OCI-LY1 (cell line): ENCODE measurements at regions not wholly inside any gene's neighbourhood (a gene's known extent, or its start where the extent isn't known, plus 50 kb on each side); places are given as distances from the start of the nearest gene placed in this dataset.
"Not testable (repeated sequence)": the region's sequence is repeated elsewhere in the genome, so short reads cannot be mapped to it uniquely, and the experiment has no call there.

Experiments used
- H2AFZ ChIP-seq: fragments of 200-600 bp; sonication (generic), shearing (Covaris generic); 2 replicates; pipeline ENCODE4 v1.6.0; 2014; ENCODE audit warnings: antibody characterized with exemption, mild to moderate bottlenecking, low read length
- H3F3A ChIP-seq: fragments of 200-600 bp; sonication (generic), shearing (Covaris generic); 2 replicates; pipeline ENCODE4 v1.6.0; 2014; ENCODE audit warnings: mild to moderate bottlenecking, antibody characterized with exemption, low read length, moderate library complexity; ENCODE audit not compliant: insufficient read depth
- H3K27ac ChIP-seq: fragments of 200-600 bp; sonication (generic); 2 replicates; pipeline ENCODE4 v1.5.1; 2014; ENCODE audit warnings: low read length, mixed run types, mild to moderate bottlenecking, low read depth; ENCODE audit not compliant: poor library complexity, severe bottlenecking
- H3K27me3 ChIP-seq: fragments of 200-600 bp; sonication (generic); 2 replicates; pipeline ENCODE4 v1.6.0; 2014; ENCODE audit warnings: antibody characterized with exemption, mild to moderate bottlenecking, low read length, moderate library complexity; ENCODE audit not compliant: insufficient read depth
- H3K36me3 ChIP-seq: fragments of 200-600 bp; sonication (generic); 2 replicates; pipeline ENCODE4 v1.6.1; 2014; ENCODE audit warnings: mild to moderate bottlenecking, antibody characterized with exemption, low read length, moderate library complexity, mixed read lengths; ENCODE audit not compliant: insufficient read depth
- H3K4me1 ChIP-seq: fragments of 200-600 bp; sonication (generic); 2 replicates; pipeline ENCODE4 v1.5.1; 2014; ENCODE audit warnings: mild to moderate bottlenecking, low read length, moderate library complexity; ENCODE audit not compliant: insufficient read depth, severe bottlenecking
- H3K4me2 ChIP-seq: fragments of 200-600 bp; sonication (generic), shearing (Covaris generic); 2 replicates; pipeline ENCODE4 v1.6.1; 2014; ENCODE audit warnings: low read length
- H3K4me3 ChIP-seq: fragments of 200-600 bp; sonication (generic); 2 replicates; pipeline ENCODE4 v1.5.1; 2014; ENCODE audit warnings: low read length, low read depth, mild to moderate bottlenecking, mixed read lengths; ENCODE audit not compliant: poor library complexity, severe bottlenecking
- H3K79me2 ChIP-seq: fragments of 200-600 bp; shearing (Covaris generic); 2 replicates; pipeline ENCODE4 v1.6.1; 2016; ENCODE audit warnings: mixed run types, low read length, mixed read lengths; ENCODE audit not compliant: insufficient read depth
- H3K9ac ChIP-seq: fragments of 200-600 bp; sonication (generic), shearing (Covaris generic); 2 replicates; pipeline ENCODE4 v1.6.1; 2014; ENCODE audit warnings: mild to moderate bottlenecking, low read length, mixed read lengths
- H3K9me2 ChIP-seq: fragments of 200-600 bp; sonication (generic), shearing (Covaris generic); 2 replicates; pipeline ENCODE4 v1.6.1; 2014; ENCODE audit warnings: low read depth, mild to moderate bottlenecking, low read length, mixed read lengths
- H3K9me3 ChIP-seq: fragments of 200-600 bp; shearing (Covaris generic); 2 replicates; pipeline ENCODE4 v1.6.1; 2014; ENCODE audit warnings: low read length, mixed read lengths
- H4K20me1 ChIP-seq: fragments of 200-600 bp; sonication (generic), shearing (Covaris generic); 2 replicates; pipeline ENCODE4 v1.6.0; 2016; ENCODE audit warnings: mild to moderate bottlenecking, low read length; ENCODE audit not compliant: insufficient read depth
- CTCF ChIP-seq: fragments of 200-600 bp; sonication (generic), shearing (Covaris generic); IDR thresholded peaks from 2 replicates; pipeline ENCODE4 v1.5.1; 2017; ENCODE audit warnings: mild to moderate bottlenecking, antibody characterized with exemption, low read length, moderate library complexity, mixed read lengths
- EZH2 ChIP-seq: fragments of 200-600 bp; sonication (generic), shearing (Covaris generic); IDR thresholded peaks from 2 replicates; pipeline ENCODE4 v1.8.0; 2017; ENCODE audit warnings: borderline replicate concordance, mixed run types, mild to moderate bottlenecking, antibody characterized with exemption, low read length, moderate library complexity, mixed read lengths

DNA sequence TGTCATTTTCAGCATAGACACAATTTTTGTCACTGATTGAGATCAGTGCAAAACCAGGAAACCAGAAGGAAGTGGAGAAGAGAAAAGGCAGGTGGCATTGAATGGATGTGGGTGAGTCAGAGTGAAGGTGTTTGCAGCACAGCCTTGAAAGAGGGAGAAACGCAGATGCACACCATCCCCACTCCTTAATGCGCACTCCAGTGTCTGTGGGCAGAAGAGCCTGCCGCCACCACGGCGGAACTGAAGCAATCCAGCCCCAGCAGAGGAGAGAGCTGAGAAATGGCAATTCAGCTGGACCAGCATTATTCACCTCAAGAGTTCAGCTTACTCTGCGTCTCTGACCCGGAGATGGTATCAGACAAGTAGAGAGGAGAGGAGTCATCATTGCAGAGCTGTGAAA, 393.1 kb upstream of the FRG1 start:
- Histone ChIP-seq H3K4me1 (no peaks in the 10 kb centered on the region), H3K4me2 (no peak overlapping the region), H3K79me2 (no peaks in the 10 kb centered on the region), H3K27me3 (no peaks in the 10 kb centered on the region), H3K4me3 (no peak overlapping the region), H3K27ac (no peak overlapping the region), H3K9me3 (no peaks in the 10 kb centered on the region), H3F3A (no peaks in the 10 kb centered on the region), H4K20me1 (no peaks in the 10 kb centered on the region), H3K9me2 (no peaks in the 10 kb centered on the region), H3K36me3 (no peaks in the 10 kb centered on the region), H2AFZ (no peak overlapping the region), H3K9ac (no peak overlapping the region)
- TF ChIP-seq CTCF (no peak), EZH2 (no peak)

GRCh38 chr4:189548484-189549125, 392.1 kb upstream of the FRG1 start:
- H3F3A ChIP-seq: no peaks in the 10 kb centered on the region
- H3K9me2 ChIP-seq: no peaks in the 10 kb centered on the region
- H3K27me3 ChIP-seq: no peaks in the 10 kb centered on the region
- no peak overlapping the region for H2AFZ ChIP-seq
- no peaks in the 10 kb centered on the region for H4K20me1 ChIP-seq
- no peaks in the 10 kb centered on the region for H3K79me2 ChIP-seq
- no peak overlapping the region for H3K9ac ChIP-seq
- no peak overlapping the region for H3K4me3 ChIP-seq
- H3K27ac ChIP-seq: no peak overlapping the region
- H3K9me3 ChIP-seq: no peaks in the 10 kb centered on the region
- H3K36me3 ChIP-seq: no peaks in the 10 kb centered on the region
- TF ChIP-seq EZH2 (no peak), CTCF (no peak)
- H3K4me1 ChIP-seq: no peaks in the 10 kb centered on the region
- H3K4me2 ChIP-seq: no peak overlapping the region

- H3K27me3 ChIP-seq, H3K4me1 ChIP-seq, H3K9ac ChIP-seq, H2AFZ ChIP-seq, H4K20me1 ChIP-seq, H3K4me3 ChIP-seq, H3K36me3 ChIP-seq, H3K9me2 ChIP-seq, H3F3A ChIP-seq, H3K9me3 ChIP-seq, H3K27ac ChIP-seq, H3K4me2 ChIP-seq, H3K79me2 ChIP-seq: not testable (repeated sequence)
Observed at GRCh38 chr4:189551931-189552670, 388.6 kb upstream of the FRG1 start.

GRCh38 chr4:189560605-189561004, 380.1 kb upstream of the FRG1 start:
- H3K4me3 ChIP-seq, H3K27me3 ChIP-seq, H3K27ac ChIP-seq, H3K4me1 ChIP-seq, H3K4me2 ChIP-seq, H3K79me2 ChIP-seq, H3K9me2 ChIP-seq, H2AFZ ChIP-seq, H3K9ac ChIP-seq, H3K36me3 ChIP-seq, H3F3A ChIP-seq, H4K20me1 ChIP-seq, H3K9me3 ChIP-seq: not testable (repeated sequence)

GRCh38 chr4:189563751-189564150, 376.9 kb upstream of the FRG1 start:
- not testable (repeated sequence) for H3K9me2 ChIP-seq, H3K79me2 ChIP-seq, H3K27me3 ChIP-seq, H2AFZ ChIP-seq, H3F3A ChIP-seq, H3K27ac ChIP-seq, H3K9me3 ChIP-seq, H3K4me2 ChIP-seq, H4K20me1 ChIP-seq, H3K4me1 ChIP-seq, H3K4me3 ChIP-seq, H3K9ac ChIP-seq, H3K36me3 ChIP-seq

GRCh38 chr4:189566271-189566670, 374.4 kb upstream of the FRG1 start:
- H3K9me2 ChIP-seq, H3K9me3 ChIP-seq, H2AFZ ChIP-seq, H3K27me3 ChIP-seq, H3K36me3 ChIP-seq, H3F3A ChIP-seq, H3K4me2 ChIP-seq, H3K4me3 ChIP-seq, H3K27ac ChIP-seq, H3K9ac ChIP-seq, H3K4me1 ChIP-seq, H3K79me2 ChIP-seq, H4K20me1 ChIP-seq: not testable (repeated sequence)
